NCI-H146 (cell line): ENCODE measurements at regions not wholly inside any gene's neighbourhood (a gene's known extent, or its start where the extent isn't known, plus 50 kb on each side); places are given as distances from the start of the nearest gene placed in this dataset.

Experiments used
- DNase-seq: peaks from one replicate; lab custom pipeline; 2025; lab: John Stamatoyannopoulos, UW

- DNase-seq = no peak
These were observed 470.6 kb upstream of the ADGRL2 start for GRCh38 chr1:81330111-81330510.

DNA sequence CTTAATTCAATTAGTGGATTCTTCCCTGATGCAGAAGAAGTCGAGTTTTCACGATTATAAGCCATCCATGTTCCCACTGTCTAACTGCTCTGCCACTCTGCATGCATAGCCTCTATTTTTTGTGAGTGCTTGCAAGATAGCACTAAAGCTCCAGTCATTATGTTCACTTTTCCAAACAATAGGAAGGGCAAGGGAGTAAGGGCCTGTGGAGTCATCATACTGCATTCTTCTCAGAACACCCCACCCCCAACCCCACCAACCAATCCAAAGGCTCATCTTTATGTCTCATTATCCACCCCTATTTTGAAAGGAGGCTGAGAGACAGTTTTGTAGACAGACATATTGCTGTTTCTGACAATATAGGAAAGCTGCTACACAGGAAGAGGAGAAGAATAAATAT is 471.7 kb upstream of the ADGRL2 start:
- DNase-seq = peak; percentile 35

- DNase-seq = no peak
These were observed 473.0 kb upstream of the ADGRL2 start for GRCh38 chr1:81327743-81328142.

- no peak for DNase-seq
These were observed 473.5 kb upstream of the ADGRL2 start for GRCh38 chr1:81327103-81327710.

- DNase-seq = no peak
These were observed 474.5 kb upstream of the ADGRL2 start for GRCh38 chr1:81326212-81326611.

DNA sequence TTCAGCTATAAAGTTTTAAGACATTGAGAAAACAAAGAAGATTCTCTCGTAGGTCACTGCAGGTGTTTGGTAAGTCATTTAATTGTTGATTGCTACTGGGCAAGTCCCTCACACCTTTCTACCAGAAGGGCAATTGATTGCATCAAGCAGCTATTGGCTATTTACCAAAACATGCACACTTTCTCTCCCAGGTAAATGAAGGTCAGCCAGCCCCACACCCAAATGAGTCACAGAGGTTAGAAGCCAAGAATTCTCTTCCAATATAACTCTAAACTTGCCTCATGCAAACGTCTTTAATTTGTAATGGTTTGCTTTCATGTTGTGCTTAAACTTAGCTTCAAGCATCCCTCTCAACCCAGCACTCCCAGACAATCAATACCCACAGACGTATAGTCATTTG is 475.3 kb upstream of the ADGRL2 start:
- DNase-seq = no peak

- no peak for DNase-seq
These were observed 476.9 kb upstream of the ADGRL2 start for GRCh38 chr1:81323862-81324261.

DNA sequence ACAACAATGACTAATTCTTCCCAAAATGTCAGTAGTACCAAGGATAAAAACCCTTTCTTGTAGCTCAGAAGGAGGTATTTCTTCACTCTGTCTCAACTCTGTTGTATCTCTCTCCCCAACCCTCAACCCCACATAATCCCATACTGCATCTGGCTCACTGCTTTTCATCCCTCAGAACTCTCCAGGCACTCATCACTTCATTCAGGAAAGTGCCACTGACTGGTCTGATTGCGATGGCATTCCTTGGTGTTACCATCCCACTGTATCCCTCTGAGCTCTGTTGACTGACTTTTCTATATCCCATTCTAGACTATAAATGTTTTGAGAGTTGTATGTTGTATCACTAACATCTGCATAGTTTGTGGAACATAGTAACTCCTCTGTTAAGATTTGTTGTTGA is 483.5 kb upstream of the ADGRL2 start:
- DNase-seq = no peak

DNA sequence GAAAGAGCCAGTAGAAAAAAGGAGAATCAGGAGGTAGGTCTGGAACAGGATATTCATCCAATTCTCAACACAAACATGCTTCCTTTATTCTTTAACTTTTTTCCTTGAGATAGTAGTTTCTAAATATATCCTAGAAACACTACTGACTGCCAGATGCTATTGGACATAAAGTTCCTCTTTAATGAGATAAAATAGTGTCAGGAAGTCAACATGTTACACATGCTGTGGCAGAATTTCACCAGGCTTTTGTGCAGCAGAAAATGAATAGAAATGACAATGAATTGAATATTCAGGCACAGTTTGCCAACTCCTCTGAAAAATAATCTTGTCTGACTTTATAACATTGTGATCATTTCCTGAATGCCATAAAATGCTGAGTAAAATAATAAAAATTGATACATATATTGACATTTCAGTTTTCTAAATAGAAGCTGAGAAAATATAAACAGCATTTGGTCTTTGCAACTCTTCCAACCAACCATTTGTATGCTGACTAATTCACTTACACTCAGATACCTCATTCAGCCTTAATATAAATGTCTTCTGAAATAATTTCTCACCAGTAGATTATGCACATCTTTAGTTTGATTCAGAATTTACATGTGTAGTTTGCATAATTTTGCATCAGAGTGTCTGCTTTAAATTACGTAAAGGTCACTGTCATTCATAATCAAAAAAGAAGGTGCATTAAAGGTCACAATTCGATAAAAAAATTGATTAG is 486.1 kb upstream of the ADGRL2 start:
- no peak for DNase-seq

DNA sequence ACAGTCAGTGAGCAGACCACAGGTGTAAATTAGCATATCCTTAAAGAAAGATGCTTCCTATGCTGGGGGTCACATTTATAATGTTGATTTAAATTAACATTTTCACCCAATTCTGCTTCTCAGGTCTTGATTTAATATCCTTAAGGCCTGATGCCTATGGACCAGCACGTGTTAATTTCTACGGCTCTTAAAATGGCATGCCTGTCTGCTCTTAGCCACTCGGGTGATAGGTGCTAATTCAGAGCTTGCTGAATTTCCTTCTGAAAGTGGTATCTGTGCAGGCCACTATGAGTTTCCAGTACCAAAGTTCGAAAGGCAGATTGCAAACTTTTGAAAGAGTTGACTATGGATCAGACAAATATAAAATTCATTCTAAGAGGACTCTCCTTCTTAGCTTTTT is 487.4 kb upstream of the ADGRL2 start:
- DNase-seq = no peak

DNA sequence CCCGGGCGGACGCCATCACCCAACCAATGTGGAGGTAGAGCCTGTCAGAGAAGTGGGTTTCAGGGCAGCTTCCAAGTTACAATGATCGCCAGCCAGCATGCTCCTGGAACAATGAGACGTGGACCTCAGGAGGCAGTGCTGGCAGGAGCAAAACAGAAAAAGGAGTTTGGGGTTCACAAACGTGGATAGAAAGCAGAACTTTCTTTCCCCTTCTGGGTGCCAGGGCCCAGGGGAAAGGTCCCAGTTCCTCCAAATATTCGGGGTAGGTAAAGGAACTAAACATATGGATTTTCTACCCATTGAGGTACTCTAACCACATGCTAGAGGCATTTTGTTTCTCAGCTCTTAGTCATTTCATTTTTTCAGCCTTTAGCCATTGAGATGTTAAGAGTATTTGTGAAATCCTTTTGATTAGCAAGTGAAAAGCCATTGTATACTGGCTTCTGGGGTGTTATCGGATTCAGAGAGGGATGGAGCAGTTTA is 488.4 kb upstream of the ADGRL2 start:
- DNase-seq = no peak

- DNase-seq = no peak
These were observed 490.5 kb upstream of the ADGRL2 start for GRCh38 chr1:81310250-81310649.

DNA sequence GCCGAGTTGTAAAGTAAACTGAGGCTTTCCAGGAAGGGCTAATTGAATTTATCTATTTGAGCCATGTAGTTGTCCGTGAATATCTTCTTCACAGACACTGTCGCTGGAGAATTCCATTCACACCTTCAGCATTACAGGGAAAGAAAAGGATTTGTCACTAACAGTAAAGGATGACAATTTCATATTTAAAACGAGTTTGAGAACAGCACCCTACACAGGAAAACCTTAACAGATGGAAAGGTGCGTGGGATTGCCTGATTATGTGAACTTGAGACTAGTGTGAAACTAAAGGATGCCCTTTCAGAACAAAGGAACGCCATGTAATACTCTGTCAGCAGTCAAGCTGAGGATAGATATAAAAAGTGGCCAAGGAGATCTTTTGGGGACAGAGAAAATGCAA is 492.5 kb upstream of the ADGRL2 start:
- DNase-seq = no peak

DNA sequence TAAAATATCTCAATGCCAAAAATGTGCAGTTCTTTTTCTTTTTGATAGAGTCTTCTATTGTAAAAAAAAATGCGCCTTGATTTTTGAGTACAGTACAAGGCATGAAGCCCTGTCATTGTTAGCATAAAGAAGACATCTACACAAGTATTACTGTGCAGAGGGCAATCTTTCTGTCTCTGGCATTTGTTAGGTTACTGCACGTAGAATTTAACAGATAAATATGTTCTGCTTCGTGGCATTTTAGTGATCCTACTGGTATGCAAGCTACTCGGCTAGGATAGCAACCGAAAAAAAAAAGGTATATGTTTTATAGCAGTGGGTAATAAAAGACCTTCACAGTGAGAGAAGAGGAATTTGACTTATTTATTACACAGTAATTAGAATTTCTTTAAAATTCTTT is 492.9 kb upstream of the ADGRL2 start:
- DNase-seq = no peak

GRCh38 chr1:81305997-81306452 is 494.7 kb upstream of the ADGRL2 start:
- peak; percentile 87 for DNase-seq

DNA sequence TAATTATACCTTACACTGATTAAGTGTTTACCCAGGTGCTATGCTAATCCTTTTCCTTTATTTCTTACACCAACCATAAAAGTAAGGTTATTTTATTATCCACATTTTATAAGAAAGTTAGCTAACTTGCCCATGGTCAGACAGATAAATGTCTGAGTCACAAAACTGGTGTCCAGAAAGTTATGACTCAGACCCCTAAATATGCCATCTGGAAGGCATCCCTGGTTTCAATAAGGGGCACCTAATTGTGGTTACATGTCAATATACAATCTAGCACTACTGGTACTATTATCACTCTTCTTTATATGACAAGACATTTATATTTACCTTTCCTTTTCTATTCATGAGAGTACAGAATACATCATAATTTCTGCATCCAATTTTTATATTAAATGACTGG is 496.5 kb upstream of the ADGRL2 start:
- peak; percentile 28 for DNase-seq

DNA sequence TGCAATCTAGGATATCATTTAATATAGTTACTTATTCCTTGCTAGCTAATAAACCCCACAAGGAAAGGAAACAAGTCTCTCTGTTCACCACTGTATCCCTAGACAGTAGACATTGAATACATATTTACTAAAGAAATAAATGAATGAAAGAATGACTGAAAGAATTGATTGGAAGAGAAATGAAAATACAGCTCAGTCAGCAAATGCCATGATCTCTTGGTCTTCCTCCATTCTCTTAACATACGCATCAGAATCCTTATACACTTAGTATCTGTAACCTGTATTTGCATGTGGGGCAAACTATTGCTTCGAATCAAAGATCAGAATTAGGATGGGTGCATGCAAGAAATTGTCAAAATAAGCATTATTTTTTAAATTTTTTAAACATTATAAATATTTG is 500.8 kb upstream of the ADGRL2 start:
- DNase-seq = no peak

DNA sequence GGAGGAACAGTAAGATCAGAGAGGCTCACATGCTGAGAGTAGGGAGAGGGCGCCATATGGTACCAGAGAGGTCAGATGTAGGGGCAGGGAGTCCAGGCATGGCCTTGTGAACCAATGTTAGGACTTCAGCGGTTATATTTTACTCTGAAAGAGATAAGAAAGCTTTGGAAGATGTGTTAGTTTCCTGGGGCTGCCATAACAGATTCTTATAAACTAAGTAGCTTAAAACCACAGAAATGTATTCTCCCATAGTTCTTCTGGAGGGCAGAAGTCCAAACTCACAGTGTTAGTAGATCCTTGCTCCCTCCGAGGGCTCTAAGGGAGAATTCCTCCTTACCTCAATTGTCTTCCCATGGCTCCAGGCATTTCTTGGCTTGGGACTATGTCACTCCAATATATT is 502.5 kb upstream of the ADGRL2 start:
- DNase-seq = no peak

DNA sequence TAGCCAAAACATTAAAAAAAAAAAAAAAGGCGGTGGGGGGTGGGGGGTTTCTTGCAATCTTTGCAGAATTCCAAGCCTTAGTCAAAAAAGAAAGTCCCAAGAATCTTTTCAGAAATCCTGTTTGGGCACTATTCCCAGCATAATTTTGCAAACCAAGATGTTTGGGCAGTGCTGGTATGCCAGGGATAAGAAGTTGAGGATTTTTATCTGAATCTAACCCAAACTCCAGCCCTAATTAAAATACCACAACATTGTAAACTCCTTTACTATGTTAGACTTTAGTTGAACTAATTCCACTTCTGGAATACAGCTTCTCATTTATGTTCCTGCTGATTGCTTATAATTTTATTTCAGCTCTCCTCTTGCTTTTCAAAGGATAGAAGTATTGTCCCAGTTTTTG is 504.1 kb upstream of the ADGRL2 start:
- no peak for DNase-seq

GRCh38 chr1:81290326-81290725 is 510.4 kb upstream of the ADGRL2 start:
- no peak for DNase-seq

DNA sequence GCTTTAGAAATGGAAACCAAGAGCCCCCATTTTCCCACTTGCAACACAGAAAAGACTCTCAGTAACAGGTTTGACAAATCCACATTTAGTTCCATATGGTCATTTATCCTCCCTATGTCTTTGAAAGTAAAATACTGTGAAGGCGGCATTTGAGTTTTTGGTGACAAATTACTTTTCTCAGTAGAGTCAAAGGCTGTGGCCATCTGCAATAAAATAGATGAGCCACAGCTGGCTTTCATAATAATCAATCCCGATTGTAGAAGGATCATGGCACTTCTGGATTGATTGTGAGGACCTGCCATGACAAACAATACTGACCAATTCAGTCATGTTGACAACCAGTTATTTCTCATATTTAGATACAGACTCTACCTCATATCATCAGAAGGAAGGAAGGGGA is 512.0 kb upstream of the ADGRL2 start:
- DNase-seq = no peak

GRCh38 chr1:81287411-81288080 is 513.2 kb upstream of the ADGRL2 start:
- no peak for DNase-seq

- no peak for DNase-seq
These were observed 530.7 kb upstream of the ADGRL2 start for GRCh38 chr1:81270051-81270450.
